ENCODE measurements at regions not wholly inside any gene's neighbourhood (a gene's known extent, or its start where the extent isn't known, plus 50 kb on each side); places are given as distances from the start of the nearest gene placed in this dataset.

DNA sequence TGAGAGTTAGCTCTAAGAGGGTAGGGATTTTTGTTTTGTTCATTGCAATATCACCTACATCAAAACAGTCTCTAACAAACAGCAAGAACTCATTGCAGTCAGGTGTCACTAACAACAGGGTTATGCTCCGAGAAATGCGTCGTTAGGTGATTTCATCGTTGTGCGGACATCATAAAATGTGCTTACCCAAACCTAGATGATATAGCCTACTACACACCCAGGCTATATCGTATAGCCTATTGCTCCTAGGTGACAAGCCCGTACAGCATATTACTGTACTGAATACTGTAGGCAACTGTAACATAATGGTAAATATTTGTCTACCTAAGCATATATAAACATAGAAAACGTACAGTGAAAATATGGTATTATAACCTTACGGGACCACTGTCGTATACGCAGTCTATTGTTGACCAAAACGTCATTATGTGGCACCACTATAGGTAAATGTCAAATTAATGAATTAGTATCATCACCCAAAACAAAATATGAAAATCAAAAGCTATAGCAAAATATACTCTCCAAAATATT, 49.9 kb upstream of the TAB2 start:
- no peak for TF ChIP-seq ZFX (CRISPR knock-in tag; IDR thresholded peaks at IDR 0.05)
- no peak for TF ChIP-seq NFIC (IDR thresholded peaks at IDR 0.05)
- no peak for TF ChIP-seq NBN (IDR thresholded peaks at IDR 0.05; ENCODE audit: low read depth)
- TF ChIP-seq EP300 (IDR thresholded peaks at IDR 0.05; ENCODE audit: low read length): no peak
